ENCODE measurements at regions not wholly inside any gene's neighbourhood (a gene's known extent, or its start where the extent isn't known, plus 50 kb on each side); places are given as distances from the start of the nearest gene placed in this dataset.

GRCh38 chr18:23331091-23331920 lies 121.8 kb upstream of the RIOK3 start:
- Mint-ChIP-seq H3K27me3 (ENCODE audit: low read depth in 3 of 3) (peaks cover 0 to 2% (median 0%) of the 10 kb centered on the region in 3 donors), H3K4me3 (no peak overlapping the region), H3K36me3 (peaks cover 0 to 51% (median 45%) of the 10 kb centered on the region in 3 donors), H3K9me3 (no peaks in the 10 kb centered on the region), H3K27ac (no peak overlapping the region), H3K4me1 (no peaks in the 10 kb centered on the region)
- DNase-seq, result no peak

GRCh38 chr18:23332356-23332755 lies 120.7 kb upstream of the RIOK3 start:
- no peak for DNase-seq
- H3K27ac Mint-ChIP-seq, result no peak overlapping the region
- H3K4me1 Mint-ChIP-seq, result no peaks in the 10 kb centered on the region

DNA sequence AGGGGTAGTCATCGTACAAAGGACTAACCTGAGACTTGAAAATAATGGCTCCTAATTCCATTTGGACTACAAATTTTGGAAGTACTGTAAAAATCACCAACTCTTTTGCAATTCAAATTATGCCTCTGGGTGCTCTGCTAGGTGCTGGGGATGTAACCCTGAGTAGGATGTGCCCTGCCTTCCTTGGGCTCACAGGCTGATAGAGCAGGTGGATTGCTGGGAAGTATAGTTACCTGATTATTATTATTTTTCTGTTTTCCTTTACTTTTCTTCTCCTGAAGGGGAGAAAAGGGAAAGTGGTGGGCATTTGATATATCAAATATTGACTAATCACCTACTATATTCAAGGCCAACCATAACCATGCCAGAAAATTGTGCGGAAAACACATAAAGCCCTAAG lies 119.3 kb upstream of the RIOK3 start:
- no peaks in the 10 kb centered on the region for H3K9me3 Mint-ChIP-seq
- no peak overlapping the region for H3K4me3 Mint-ChIP-seq
- peaks cover 0 to 2% (median 0%) of the 10 kb centered on the region in 3 donors for H3K27me3 Mint-ChIP-seq (ENCODE audit: low read depth in 3 of 3)
- H3K4me1 Mint-ChIP-seq, result no peaks in the 10 kb centered on the region
- peaks cover 0 to 46% (median 35%) of the 10 kb centered on the region in 3 donors for H3K36me3 Mint-ChIP-seq
- DNase-seq, result no peak
- H3K27ac Mint-ChIP-seq, result peak overlapping the region in 1 of 6 donors; percentile 26

More at GRCh38 chr18:23332356-23332755, 120.7 kb upstream of the RIOK3 start:
- no peak overlapping the region for H3K4me3 Mint-ChIP-seq
- peaks cover 0 to 2% (median 0%) of the 10 kb centered on the region in 3 donors for H3K27me3 Mint-ChIP-seq (ENCODE audit: low read depth in 3 of 3)
- peaks cover 0 to 50% (median 43%) of the 10 kb centered on the region in 3 donors for H3K36me3 Mint-ChIP-seq
- no peaks in the 10 kb centered on the region for H3K9me3 Mint-ChIP-seq

DNA sequence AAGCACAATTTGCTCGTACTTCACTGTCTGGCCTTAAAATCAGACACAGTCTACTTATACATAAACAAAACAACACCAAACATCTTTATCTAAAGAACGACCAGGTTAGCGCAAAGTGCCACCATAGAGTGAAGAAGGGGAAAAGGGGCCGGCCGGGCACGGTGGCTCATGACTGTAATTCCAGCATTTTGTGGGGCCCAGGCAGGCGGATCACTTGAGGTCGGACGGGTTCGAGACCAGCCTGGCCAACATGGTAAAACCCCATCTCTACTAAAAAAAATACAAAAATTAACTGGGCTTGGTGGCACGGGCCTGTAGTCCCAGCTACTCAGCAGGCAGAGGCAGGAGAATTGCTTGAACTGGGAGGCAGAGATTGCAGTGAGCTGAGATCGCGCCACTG lies 118.5 kb upstream of the RIOK3 start:
- Mint-ChIP-seq H3K9me3 (no peaks in the 10 kb centered on the region), H3K36me3 (peaks cover 0 to 42% (median 37%) of the 10 kb centered on the region in 3 donors), H3K4me1 (no peaks in the 10 kb centered on the region), H3K4me3 (no peak overlapping the region), H3K27ac (peak overlapping the region in 1 of 6 donors; percentile 11), H3K27me3 (ENCODE audit: low read depth in 3 of 3) (no peaks in the 10 kb centered on the region)
- DNase-seq, result no peak

DNA sequence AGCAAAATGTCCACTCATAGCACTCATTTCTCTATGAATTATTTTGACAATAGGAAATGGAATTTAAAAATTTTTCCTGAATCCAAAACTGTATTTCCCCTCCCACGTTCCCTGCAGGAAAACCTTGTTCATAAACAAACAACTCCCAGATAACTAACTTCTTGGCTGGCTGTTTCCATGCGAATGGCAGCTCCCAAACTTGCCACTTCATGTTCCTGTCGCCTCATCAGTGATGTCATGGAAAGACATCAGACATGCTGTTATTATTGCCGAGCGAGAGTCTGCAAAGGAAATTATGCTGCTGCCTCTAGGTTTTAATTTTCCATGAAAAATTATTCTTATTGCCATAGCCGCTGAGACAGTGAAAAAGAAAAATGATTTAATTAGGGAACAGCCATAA lies 117.0 kb upstream of the RIOK3 start:
- Mint-ChIP-seq H3K27me3 (ENCODE audit: low read depth in 3 of 3) (no peaks in the 10 kb centered on the region), H3K27ac (no peak overlapping the region), H3K4me1 (no peaks in the 10 kb centered on the region), H3K4me3 (no peak overlapping the region), H3K9me3 (no peaks in the 10 kb centered on the region), H3K36me3 (peaks cover 0 to 42% (median 40%) of the 10 kb centered on the region in 3 donors)
- no peak for DNase-seq

DNA sequence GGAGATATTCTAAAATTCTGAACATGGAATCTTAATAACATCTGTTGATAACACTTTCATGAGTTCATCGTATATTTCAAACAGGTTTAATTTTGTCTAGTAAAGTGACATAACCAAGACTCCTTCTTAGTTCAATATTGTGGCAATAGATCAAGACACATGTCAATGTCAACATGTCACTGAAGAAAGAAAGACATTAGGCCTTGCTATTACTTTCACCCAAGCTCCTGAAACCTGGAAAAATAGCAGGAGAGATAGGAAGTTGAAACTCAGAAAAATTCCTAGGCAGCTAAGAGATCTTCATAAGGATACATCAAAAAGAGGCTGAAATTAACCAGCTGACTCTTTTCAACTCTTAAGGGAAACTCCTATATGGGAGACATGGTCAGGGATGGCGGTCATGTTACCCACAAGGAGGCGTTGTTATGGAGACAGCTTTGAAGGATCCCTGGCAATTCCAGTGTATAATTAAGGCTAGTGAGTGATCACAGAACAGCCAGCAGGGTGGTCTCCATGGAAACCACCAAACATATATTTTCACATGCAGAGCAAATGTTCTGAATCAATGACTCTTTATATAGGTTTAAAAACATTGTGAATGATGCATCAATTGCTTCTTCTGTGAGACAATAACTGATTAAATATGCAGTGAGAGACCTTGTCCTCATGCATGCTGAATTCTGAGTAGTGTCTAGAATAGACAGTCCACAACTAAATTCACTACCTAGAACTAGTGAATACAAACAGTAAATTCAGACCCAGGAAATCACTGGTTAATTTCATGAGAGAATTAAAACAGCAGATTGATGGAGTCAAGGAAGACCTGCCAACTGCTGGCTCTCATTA lies 115.3 kb upstream of the RIOK3 start:
- DNase-seq, result no peak
- no peaks in the 10 kb centered on the region for H3K27me3 Mint-ChIP-seq (ENCODE audit: low read depth in 3 of 3)
- no peaks in the 10 kb centered on the region for H3K4me1 Mint-ChIP-seq
- H3K27ac Mint-ChIP-seq, result no peak overlapping the region
- H3K4me3 Mint-ChIP-seq, result no peak overlapping the region
- peaks cover 0 to 36% (median 34%) of the 10 kb centered on the region in 3 donors for H3K36me3 Mint-ChIP-seq
- no peaks in the 10 kb centered on the region for H3K9me3 Mint-ChIP-seq

GRCh38 chr18:23340661-23341060 lies 112.4 kb upstream of the RIOK3 start:
- Mint-ChIP-seq H3K4me3 (no peak overlapping the region), H3K36me3 (peaks cover 0 to 36% (median 30%) of the 10 kb centered on the region in 3 donors), H3K27me3 (ENCODE audit: low read depth in 3 of 3) (peaks cover 0 to 2% (median 2%) of the 10 kb centered on the region in 3 donors), H3K9me3 (no peaks in the 10 kb centered on the region), H3K4me1 (no peaks in the 10 kb centered on the region), H3K27ac (peak overlapping the region in 2 of 6 donors; percentile 1 to 3)
- no peak for DNase-seq

- peaks cover 0 to 2% (median 2%) of the 10 kb centered on the region in 3 donors for H3K27me3 Mint-ChIP-seq (ENCODE audit: low read depth in 3 of 3)
- no peak for DNase-seq
- no peak overlapping the region for H3K27ac Mint-ChIP-seq
- H3K4me3 Mint-ChIP-seq, result no peak overlapping the region
- H3K4me1 Mint-ChIP-seq, result no peaks in the 10 kb centered on the region
- H3K9me3 Mint-ChIP-seq, result no peaks in the 10 kb centered on the region
- peaks cover 0 to 31% (median 24%) of the 10 kb centered on the region in 3 donors for H3K36me3 Mint-ChIP-seq
Measured at GRCh38 chr18:23341383-23341782, 111.7 kb upstream of the RIOK3 start.

GRCh38 chr18:23341983-23342382 lies 111.1 kb upstream of the RIOK3 start:
- Mint-ChIP-seq H3K4me3 (no peak overlapping the region), H3K36me3 (peaks cover 0 to 27% (median 22%) of the 10 kb centered on the region in 3 donors), H3K9me3 (no peaks in the 10 kb centered on the region), H3K27me3 (ENCODE audit: low read depth in 3 of 3) (peaks cover 0 to 2% (median 2%) of the 10 kb centered on the region in 3 donors), H3K4me1 (no peaks in the 10 kb centered on the region), H3K27ac (no peak overlapping the region)
- no peak for DNase-seq

GRCh38 chr18:23342506-23342905 lies 110.6 kb upstream of the RIOK3 start:
- Mint-ChIP-seq H3K4me1 (no peaks in the 10 kb centered on the region), H3K9me3 (no peaks in the 10 kb centered on the region), H3K27me3 (ENCODE audit: low read depth in 3 of 3) (peaks cover 0 to 2% (median 2%) of the 10 kb centered on the region in 3 donors), H3K4me3 (no peak overlapping the region), H3K36me3 (peaks cover 0 to 30% (median 24%) of the 10 kb centered on the region in 3 donors), H3K27ac (no peak overlapping the region)
- DNase-seq, result no peak

- peaks cover 30 to 68% (median 62%) of the 10 kb centered on the region in 3 donors for H3K36me3 Mint-ChIP-seq
- DNase-seq, result no peak
- H3K9me3 Mint-ChIP-seq, result peaks cover 0 to 11% (median 0%) of the 10 kb centered on the region in 6 donors
- H3K27me3 Mint-ChIP-seq (ENCODE audit: low read depth in 3 of 3), result peaks cover 0 to 3% (median 0%) of the 10 kb centered on the region in 3 donors
- H3K4me3 Mint-ChIP-seq, result no peak overlapping the region
- H3K4me1 Mint-ChIP-seq, result peaks cover 12 to 20% of the 10 kb centered on the region in 2 donors
- H3K27ac Mint-ChIP-seq, result peak overlapping the region in 1 of 6 donors; percentile 45
Measured at GRCh38 chr18:23350188-23350587, 102.9 kb upstream of the RIOK3 start.

GRCh38 chr18:23351521-23351920 lies 101.6 kb upstream of the RIOK3 start:
- peaks cover 0 to 4% (median 0%) of the 10 kb centered on the region in 3 donors for H3K27me3 Mint-ChIP-seq (ENCODE audit: low read depth in 3 of 3)
- peak overlapping the region in 1 of 6 donors; percentile 8 for H3K27ac Mint-ChIP-seq
- peaks cover 30 to 65% (median 64%) of the 10 kb centered on the region in 3 donors for H3K36me3 Mint-ChIP-seq

DNA sequence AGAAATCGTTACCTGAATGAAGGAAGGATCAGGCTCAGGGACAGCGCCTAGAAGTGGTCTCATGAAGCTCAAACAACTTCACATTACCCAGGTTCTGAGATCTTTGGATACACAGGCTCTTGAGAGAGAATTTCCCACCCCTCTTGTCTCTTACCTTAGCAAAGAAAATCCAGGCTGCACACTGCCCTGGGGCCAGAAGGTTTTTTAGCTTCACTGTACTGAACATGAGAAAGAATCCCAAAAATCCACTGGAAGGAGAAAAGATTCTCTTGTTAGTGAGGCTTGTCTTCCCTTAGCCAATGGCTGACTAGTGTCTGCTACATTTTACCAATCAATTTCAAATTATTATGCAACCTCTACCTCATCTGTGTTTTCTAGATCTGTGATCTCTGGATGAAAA lies 101.0 kb upstream of the RIOK3 start:
- H3K9me3 Mint-ChIP-seq, result peaks cover 0 to 11% (median 0%) of the 10 kb centered on the region in 6 donors
- H3K4me1 Mint-ChIP-seq, result peaks cover 18 to 26% of the 10 kb centered on the region in 2 donors
- DNase-seq, result no peak
- peaks cover 0 to 4% (median 0%) of the 10 kb centered on the region in 3 donors for H3K27me3 Mint-ChIP-seq (ENCODE audit: low read depth in 3 of 3)
- no peak overlapping the region for H3K4me3 Mint-ChIP-seq
- peaks cover 30 to 65% (median 64%) of the 10 kb centered on the region in 3 donors for H3K36me3 Mint-ChIP-seq
- no peak overlapping the region for H3K27ac Mint-ChIP-seq

More at GRCh38 chr18:23351521-23351920, 101.6 kb upstream of the RIOK3 start:
- peaks cover 16 to 23% of the 10 kb centered on the region in 2 donors for H3K4me1 Mint-ChIP-seq
- DNase-seq, result no peak
- peaks cover 0 to 11% (median 0%) of the 10 kb centered on the region in 6 donors for H3K9me3 Mint-ChIP-seq
- no peak overlapping the region for H3K4me3 Mint-ChIP-seq

All from immature natural killer cell (primary cell).